ENCODE measurements at regions not wholly inside any gene's neighbourhood (a gene's known extent, or its start where the extent isn't known, plus 50 kb on each side); places are given as distances from the start of the nearest gene placed in this dataset.

DNA sequence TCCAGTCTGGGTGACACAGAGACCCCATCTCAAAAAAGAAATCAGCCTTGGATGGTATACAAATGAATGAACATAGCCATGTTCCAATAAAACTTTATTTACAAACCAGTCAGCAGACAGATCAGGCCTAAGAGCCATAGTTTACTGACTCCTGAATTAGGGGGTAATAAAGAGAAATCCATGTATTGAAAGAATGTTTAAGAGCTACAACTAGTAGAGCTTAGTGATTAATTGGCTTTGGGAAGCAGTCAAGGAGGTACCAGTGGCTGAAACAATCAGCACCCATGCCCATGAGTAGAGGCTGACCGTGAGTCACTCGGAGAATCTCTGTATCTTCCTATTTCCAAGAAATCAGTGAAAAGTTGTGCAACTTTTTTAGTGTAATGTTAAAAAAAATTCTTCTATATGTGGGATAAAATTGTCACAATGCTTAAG lies 223.6 kb upstream of the RREB1 start:
- intact Hi-C loops (cut with DNase I; ENCODE audit: low total_unique reads): no loop called here
- Histone ChIP-seq H3K4me3 (no peak overlapping the region), H3K27me3 (no peaks in the 10 kb centered on the region), H3K9me3 (no peaks in the 10 kb centered on the region), H3K36me3 (no peaks in the 10 kb centered on the region), H3K27ac (peak overlapping the region in 1 of 5 donors; percentile 72), H3K4me1 (peaks cover 0 to 15% (median 6%) of the 10 kb centered on the region in 4 donors)
- TF ChIP-seq POLR2AphosphoS5 (IDR thresholded peaks at IDR 0.05): no peak
- TF ChIP-seq, protein P1, sequence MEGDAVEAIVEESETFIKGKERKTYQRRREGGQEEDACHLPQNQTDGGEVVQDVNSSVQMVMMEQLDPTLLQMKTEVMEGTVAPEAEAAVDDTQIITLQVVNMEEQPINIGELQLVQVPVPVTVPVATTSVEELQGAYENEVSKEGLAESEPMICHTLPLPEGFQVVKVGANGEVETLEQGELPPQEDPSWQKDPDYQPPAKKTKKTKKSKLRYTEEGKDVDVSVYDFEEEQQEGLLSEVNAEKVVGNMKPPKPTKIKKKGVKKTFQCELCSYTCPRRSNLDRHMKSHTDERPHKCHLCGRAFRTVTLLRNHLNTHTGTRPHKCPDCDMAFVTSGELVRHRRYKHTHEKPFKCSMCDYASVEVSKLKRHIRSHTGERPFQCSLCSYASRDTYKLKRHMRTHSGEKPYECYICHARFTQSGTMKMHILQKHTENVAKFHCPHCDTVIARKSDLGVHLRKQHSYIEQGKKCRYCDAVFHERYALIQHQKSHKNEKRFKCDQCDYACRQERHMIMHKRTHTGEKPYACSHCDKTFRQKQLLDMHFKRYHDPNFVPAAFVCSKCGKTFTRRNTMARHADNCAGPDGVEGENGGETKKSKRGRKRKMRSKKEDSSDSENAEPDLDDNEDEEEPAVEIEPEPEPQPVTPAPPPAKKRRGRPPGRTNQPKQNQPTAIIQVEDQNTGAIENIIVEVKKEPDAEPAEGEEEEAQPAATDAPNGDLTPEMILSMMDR (IDR thresholded peaks at IDR 0.05): no peak
- 46 to 60% (median 47%) methylated on average over 2 of the region's 2 CpGs for WGBS, 5 donors
- DNase-seq: no peak

GRCh38 chr6:6884916-6885315 lies 222.8 kb upstream of the RREB1 start:
- no peak for TF ChIP-seq POLR2A (IDR thresholded peaks at IDR 0.05)
- TF ChIP-seq POLR2AphosphoS5 (IDR thresholded peaks at IDR 0.05): no peak
- TF ChIP-seq, protein P1 (IDR thresholded peaks at IDR 0.05): no peak
- no peak for TF ChIP-seq EP300 (IDR thresholded peaks at IDR 0.05)
- WGBS, 5 donors: 69 to 87% (median 86%) methylated on average over 9 of the region's 9 CpGs
- no peak for DNase-seq
- intact Hi-C loops (cut with DNase I; ENCODE audit: low total_unique reads): no loop called here
- Histone ChIP-seq H3K9me3 (no peaks in the 10 kb centered on the region), H3K4me1 (peaks cover 0 to 9% (median 3%) of the 10 kb centered on the region in 4 donors), H3K4me3 (no peak overlapping the region), H3K27ac (peak overlapping the region in 4 of 5 donors; percentile 54 to 76 (median 66)), H3K36me3 (no peaks in the 10 kb centered on the region), H3K27me3 (no peaks in the 10 kb centered on the region)

DNA sequence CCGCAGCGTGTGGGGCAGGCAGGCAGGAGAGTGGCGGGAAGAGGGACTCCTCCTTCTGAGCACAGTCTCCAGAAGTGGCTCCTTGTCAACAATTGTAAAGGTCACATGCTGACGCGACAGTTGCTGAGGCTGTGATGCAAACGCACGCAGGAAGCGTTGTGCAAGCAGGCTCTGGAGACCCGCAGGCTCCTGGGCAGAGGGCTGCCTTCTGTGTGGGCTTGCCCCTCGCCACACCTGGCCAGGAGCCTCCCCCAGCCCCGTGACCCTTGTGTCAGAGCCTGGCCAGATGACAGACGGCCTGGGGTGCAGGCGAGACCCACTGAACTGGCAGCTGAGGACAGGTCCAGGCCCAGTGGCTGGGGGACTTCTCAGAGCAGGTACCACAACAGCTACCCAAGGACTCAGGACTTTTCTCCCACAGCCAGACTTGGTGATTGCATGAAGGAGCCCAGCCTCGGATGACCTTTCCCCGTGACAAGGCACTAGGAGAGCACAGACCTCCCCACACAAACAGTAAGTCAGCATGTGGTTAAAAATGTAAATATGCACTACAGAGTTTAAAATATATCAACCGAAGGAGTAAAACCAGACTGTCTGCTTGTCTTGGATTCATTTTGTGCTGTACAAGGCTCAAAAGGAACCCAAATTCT lies 222.1 kb upstream of the RREB1 start:
- Histone ChIP-seq H3K4me1 (peaks cover 0 to 13% (median 6%) of the 10 kb centered on the region in 4 donors), H3K27me3 (no peaks in the 10 kb centered on the region), H3K27ac (peak overlapping the region in 4 of 5 donors; percentile 54 to 76 (median 66)), H3K9me3 (no peaks in the 10 kb centered on the region), H3K4me3 (no peak overlapping the region), H3K36me3 (no peaks in the 10 kb centered on the region)
- intact Hi-C loops (cut with DNase I; ENCODE audit: low total_unique reads): no loop called here
- peak; percentile 38 to 57 for DNase-seq
- 45 to 78% (median 73%) methylated on average over 11 to 16 of the region's 16 CpGs for WGBS, 5 donors
- TF ChIP-seq EP300 (IDR thresholded peaks at IDR 0.05): no peak
- peak in 1 of 3 donors; percentile 11 for TF ChIP-seq POLR2AphosphoS5 (IDR thresholded peaks at IDR 0.05)

GRCh38 chr6:6886171-6886885 lies 221.4 kb upstream of the RREB1 start:
- peak in 1 of 2 donors; percentile 37 for DNase-seq
- Histone ChIP-seq H3K4me3 (no peak overlapping the region), H3K27ac (peak overlapping the region in 4 of 5 donors; percentile 54 to 76 (median 66))

More at GRCh38 chr6:6886171-6886885, 221.4 kb upstream of the RREB1 start:
- no peaks in the 10 kb centered on the region for H3K9me3 ChIP-seq
- no peaks in the 10 kb centered on the region for H3K27me3 ChIP-seq
- H3K36me3 ChIP-seq: no peaks in the 10 kb centered on the region
- peaks cover 0 to 20% (median 9%) of the 10 kb centered on the region in 4 donors for H3K4me1 ChIP-seq
- intact Hi-C loops (cut with DNase I; ENCODE audit: low total_unique reads): no loop called here
- TF ChIP-seq, protein P1 (IDR thresholded peaks at IDR 0.05): no peak
- TF ChIP-seq POLR2AphosphoS5 (IDR thresholded peaks at IDR 0.05) (no peak), POLR2A (IDR thresholded peaks at IDR 0.05) (no peak), EP300 (IDR thresholded peaks at IDR 0.05) (no peak)
- 47 to 68% (median 62%) methylated on average over 13 of the region's 13 CpGs for WGBS, 5 donors

Measured in stomach (tissue), 8 donors.